Glutamatergic neuron (in vitro differentiated cells): ENCODE measurements at regions not wholly inside any gene's neighbourhood (a gene's known extent, or its start where the extent isn't known, plus 50 kb on each side); places are given as distances from the start of the nearest gene placed in this dataset.

Experiments
- DNase-seq: peaks from one replicate; pipeline ENCODE4 v3.0.0; 2022
- H3K27ac Mint-ChIP-seq: one replicate; pipeline ENCODE4 v1.8.0; 2020; ENCODE audit warnings: mild to moderate bottlenecking, mixed read lengths, inconsistent platforms; ENCODE audit not compliant: unreplicated experiment
- H3K27me3 Mint-ChIP-seq: one replicate; pipeline ENCODE4 v1.8.0; 2020; ENCODE audit warnings: mild to moderate bottlenecking, moderate library complexity, mixed read lengths, inconsistent platforms; ENCODE audit not compliant: unreplicated experiment
- H3K36me3 Mint-ChIP-seq: one replicate; pipeline ENCODE4 v1.8.0; 2020; ENCODE audit warnings: mild to moderate bottlenecking, mixed read lengths, inconsistent platforms; ENCODE audit not compliant: unreplicated experiment
- H3K4me1 Mint-ChIP-seq: one replicate; pipeline ENCODE4 v1.8.0; 2020; ENCODE audit warnings: mild to moderate bottlenecking, low read depth, mixed read lengths, inconsistent platforms; ENCODE audit not compliant: unreplicated experiment
- H3K4me3 Mint-ChIP-seq: one replicate; pipeline ENCODE4 v1.8.0; 2020; ENCODE audit warnings: mild to moderate bottlenecking, mixed read lengths, inconsistent platforms; ENCODE audit not compliant: unreplicated experiment
- H3K9me3 Mint-ChIP-seq: one replicate; pipeline ENCODE4 v1.8.0; 2020; ENCODE audit warnings: mild to moderate bottlenecking, moderate library complexity, mixed read lengths, inconsistent platforms; ENCODE audit not compliant: unreplicated experiment
- TF ChIP-seq, protein P1 (sequence below): fragments of 200-600 bp; sonication (generic); IDR thresholded peaks from one replicate; pipeline ENCODE4 v1.5.0; 2021; ENCODE audit not compliant: partially characterized antibody, unreplicated experiment

DNA sequence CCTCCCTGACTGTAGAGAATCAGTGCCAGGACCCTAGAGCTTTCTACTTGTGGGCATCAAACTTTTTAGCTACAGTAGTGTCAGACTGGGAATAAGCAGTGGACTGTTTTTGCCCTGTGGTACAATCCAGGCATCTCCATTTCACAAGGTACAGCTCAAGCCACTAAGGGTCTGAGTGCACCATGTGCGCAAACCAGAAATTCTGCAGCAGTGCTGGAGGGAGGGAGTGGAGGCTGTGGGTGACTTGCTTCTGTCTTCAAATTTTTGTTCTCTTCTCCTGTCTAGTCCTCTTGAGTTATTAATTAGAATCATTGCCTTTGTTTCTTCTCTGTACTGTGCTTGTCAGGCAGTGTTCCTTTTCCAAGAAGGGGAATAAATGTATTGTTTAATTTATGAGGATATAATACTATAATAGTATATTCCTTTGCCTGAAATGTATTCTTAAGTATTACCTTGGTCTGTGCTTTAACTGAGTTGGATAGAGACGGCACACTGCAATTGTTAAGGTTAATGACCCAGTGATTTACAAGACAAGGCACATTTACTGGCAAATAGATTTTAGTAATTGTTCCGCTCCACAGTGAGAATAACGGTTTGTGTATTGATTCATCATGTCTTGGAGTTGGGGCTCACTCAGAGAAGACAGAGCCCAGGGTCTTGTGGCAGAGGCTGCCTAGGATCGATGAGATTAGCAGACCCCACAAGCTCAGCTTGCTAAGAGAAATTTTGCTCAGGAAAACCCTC is 390.6 kb upstream of the CFAP20DC start:
- no peaks in the 10 kb centered on the region for H3K36me3 Mint-ChIP-seq
- no peak overlapping the region for H3K27ac Mint-ChIP-seq
- H3K9me3 Mint-ChIP-seq, result no peaks in the 10 kb centered on the region
- H3K4me1 Mint-ChIP-seq, result peaks cover 8% of the 10 kb centered on the region
- H3K27me3 Mint-ChIP-seq, result peaks cover 3% of the 10 kb centered on the region
- H3K4me3 Mint-ChIP-seq, result no peak overlapping the region
- DNase-seq, result no peak
- TF ChIP-seq, protein P1, sequence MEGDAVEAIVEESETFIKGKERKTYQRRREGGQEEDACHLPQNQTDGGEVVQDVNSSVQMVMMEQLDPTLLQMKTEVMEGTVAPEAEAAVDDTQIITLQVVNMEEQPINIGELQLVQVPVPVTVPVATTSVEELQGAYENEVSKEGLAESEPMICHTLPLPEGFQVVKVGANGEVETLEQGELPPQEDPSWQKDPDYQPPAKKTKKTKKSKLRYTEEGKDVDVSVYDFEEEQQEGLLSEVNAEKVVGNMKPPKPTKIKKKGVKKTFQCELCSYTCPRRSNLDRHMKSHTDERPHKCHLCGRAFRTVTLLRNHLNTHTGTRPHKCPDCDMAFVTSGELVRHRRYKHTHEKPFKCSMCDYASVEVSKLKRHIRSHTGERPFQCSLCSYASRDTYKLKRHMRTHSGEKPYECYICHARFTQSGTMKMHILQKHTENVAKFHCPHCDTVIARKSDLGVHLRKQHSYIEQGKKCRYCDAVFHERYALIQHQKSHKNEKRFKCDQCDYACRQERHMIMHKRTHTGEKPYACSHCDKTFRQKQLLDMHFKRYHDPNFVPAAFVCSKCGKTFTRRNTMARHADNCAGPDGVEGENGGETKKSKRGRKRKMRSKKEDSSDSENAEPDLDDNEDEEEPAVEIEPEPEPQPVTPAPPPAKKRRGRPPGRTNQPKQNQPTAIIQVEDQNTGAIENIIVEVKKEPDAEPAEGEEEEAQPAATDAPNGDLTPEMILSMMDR, result no peak

DNA sequence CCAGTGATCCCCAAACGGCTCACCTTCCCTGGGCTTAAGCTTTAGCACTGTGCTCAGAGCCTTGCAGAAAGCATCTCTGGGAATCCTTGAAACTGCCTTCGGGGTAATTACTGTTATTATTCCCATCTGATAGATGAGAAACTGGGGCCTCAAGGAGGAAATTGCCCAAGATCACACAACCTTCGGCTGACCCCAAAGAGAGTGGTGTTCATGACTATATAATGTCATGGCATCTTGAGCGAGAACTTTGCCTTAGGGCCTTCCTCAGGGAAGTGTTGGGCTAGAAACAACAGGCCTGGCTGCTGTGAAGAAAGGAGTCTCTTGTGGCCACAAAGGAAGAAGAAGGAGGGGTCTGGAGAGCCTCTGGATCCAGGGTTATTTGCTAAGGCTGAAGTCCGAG is 388.7 kb upstream of the CFAP20DC start:
- no peak for DNase-seq
- H3K27ac Mint-ChIP-seq, result no peak overlapping the region
- no peak overlapping the region for H3K4me3 Mint-ChIP-seq
- H3K27me3 Mint-ChIP-seq, result peaks cover 3% of the 10 kb centered on the region
- H3K9me3 Mint-ChIP-seq, result no peaks in the 10 kb centered on the region
- TF ChIP-seq, protein P1, result no peak
- peaks cover 6% of the 10 kb centered on the region for H3K4me1 Mint-ChIP-seq
- H3K36me3 Mint-ChIP-seq, result no peaks in the 10 kb centered on the region

DNA sequence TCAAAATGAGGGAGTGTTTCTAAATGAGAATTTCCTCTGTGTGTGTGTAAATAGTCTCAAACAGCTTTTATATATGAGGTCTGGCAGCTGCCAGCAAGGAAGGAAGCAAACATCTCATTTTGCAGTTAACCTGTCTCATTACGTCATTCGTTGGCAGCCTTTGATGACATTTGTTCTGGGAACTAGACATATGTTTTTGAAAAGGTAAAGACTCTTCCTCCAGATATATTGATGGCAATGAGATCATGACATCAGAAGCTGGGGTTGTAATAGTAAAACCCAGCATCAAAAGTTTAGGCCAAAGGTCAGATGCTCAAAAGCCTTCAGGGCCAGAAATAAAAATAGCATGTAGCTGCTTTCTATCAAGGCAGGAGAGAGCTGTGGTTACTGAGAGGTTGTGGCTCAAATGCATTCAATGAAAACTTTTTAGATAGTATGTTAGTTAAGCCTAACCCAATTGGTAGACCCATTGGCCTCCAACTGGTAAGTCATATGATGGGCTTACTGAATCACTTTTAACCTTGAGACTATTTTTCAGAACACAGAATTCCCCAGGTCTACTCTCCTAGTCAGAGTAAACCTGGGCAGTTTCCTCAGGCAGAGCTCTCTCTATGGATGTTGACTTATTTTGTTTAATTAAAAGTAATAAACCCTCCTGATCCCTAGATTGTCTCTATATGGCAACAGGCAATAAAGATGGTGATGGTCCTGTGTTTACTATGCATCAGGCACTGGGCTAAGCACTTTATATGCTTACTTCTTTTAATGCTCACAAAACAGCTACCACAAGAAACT is 386.5 kb upstream of the CFAP20DC start:
- Mint-ChIP-seq H3K4me3 (no peak overlapping the region), H3K36me3 (no peaks in the 10 kb centered on the region), H3K27me3 (peaks cover 3% of the 10 kb centered on the region), H3K4me1 (no peaks in the 10 kb centered on the region), H3K27ac (no peak overlapping the region), H3K9me3 (no peaks in the 10 kb centered on the region)
- TF ChIP-seq, protein P1, result no peak
- DNase-seq, result no peak

DNA sequence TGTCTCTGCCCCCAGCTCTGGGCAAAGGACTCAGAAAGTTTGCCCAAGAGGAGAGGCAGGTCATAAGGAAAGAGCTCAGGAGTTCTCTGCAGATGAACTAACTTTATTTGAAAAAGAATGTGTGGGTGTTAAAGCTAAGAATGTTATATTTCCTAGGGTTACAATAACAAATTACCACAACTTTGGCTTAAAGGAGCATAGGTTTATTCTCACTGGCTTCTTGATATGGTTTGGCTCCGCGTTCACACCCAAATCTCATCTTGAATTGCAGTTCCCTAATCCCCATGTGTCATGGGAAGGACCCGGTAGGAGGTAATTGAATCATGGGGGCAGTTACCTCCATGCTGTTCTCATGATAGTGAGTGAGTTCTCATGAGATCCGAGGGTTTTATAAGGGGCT is 383.7 kb upstream of the CFAP20DC start:
- H3K27me3 Mint-ChIP-seq, result peaks cover 3% of the 10 kb centered on the region
- no peaks in the 10 kb centered on the region for H3K4me1 Mint-ChIP-seq
- H3K36me3 Mint-ChIP-seq, result no peaks in the 10 kb centered on the region
- TF ChIP-seq, protein P1, result no peak
- no peaks in the 10 kb centered on the region for H3K9me3 Mint-ChIP-seq
- no peak for DNase-seq
- H3K4me3 Mint-ChIP-seq, result no peak overlapping the region
- H3K27ac Mint-ChIP-seq, result no peak overlapping the region

DNA sequence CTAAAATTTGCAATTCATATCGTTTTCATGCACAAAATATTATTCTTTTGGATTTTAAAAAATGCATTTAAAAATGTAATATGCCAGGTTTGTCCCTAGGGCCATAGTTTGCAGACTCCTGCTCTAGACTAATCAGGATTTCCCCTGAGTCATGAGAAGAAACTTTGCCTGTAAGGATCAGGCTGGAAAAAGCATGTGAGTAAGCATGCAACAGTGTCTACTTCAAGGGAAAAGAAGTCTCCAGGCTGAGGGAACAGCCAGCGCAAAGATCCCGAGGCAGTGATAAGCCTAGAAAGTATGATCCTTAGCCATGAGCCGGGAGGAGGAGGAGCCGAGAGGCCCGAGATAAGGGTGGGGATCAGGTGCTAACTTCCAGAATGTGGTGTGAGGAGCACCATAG is 382.8 kb upstream of the CFAP20DC start:
- no peak for DNase-seq
- Mint-ChIP-seq H3K4me3 (no peak overlapping the region), H3K36me3 (no peaks in the 10 kb centered on the region), H3K27me3 (no peaks in the 10 kb centered on the region), H3K27ac (no peak overlapping the region), H3K9me3 (no peaks in the 10 kb centered on the region), H3K4me1 (no peaks in the 10 kb centered on the region)
- TF ChIP-seq, protein P1, result no peak
